ACHN (cell line): ENCODE measurements at regions not wholly inside any gene's neighbourhood (a gene's known extent, or its start where the extent isn't known, plus 50 kb on each side); places are given as distances from the start of the nearest gene placed in this dataset.

Source experiments
- DNase-seq: peaks from one replicate; pipeline ENCODE4 v3.0.0-alpha.2; 2015
- in situ Hi-C: cut with HindIII; loops from 2 replicates; pipeline ENCODE4 v1.10.0; 2017; ENCODE audit warnings: low sequenced_read_pairs, low pct_ligation_motif_present, low pct_unique_long_range_greater_than_20kb

GRCh38 chr5:89280103-89281037 lies 397.4 kb upstream of the MEF2C start:
- no peak for DNase-seq
- in situ Hi-C loops: no loop called here

DNA sequence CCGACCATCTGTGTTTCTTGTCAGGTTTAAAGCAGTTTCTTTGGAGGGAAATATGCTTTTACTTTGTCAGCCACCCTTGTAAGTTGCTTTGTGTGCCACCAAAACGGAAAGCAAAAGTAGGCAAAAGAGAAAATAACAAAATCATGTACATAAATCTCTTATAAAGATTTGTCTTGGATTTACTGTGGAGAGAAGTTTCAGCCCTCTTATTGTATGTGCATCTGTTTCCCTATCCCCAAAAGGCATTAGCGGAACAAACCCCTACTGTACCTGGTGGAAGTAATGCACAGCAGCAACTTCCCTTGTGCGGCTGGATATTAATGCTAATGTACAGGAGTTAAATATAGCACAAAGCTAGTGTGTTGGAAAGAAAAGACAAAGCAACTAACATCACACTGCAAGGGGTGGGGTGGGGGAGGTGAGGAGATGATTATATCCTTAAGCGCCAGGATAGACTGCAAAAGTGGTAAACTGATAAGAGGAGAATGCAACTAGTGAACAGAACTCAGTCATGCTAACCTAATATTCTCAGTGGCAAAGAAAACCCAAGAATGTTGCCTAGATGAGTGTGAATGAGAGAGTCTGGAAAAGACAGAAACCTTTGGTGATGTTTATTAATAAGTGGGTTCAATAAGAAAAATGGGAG lies 396.5 kb upstream of the MEF2C start:
- in situ Hi-C loops: no loop called here
- no peak for DNase-seq

GRCh38 chr5:89277816-89278215 lies 394.8 kb upstream of the MEF2C start:
- no peak for DNase-seq
- in situ Hi-C loops: no loop called here

DNA sequence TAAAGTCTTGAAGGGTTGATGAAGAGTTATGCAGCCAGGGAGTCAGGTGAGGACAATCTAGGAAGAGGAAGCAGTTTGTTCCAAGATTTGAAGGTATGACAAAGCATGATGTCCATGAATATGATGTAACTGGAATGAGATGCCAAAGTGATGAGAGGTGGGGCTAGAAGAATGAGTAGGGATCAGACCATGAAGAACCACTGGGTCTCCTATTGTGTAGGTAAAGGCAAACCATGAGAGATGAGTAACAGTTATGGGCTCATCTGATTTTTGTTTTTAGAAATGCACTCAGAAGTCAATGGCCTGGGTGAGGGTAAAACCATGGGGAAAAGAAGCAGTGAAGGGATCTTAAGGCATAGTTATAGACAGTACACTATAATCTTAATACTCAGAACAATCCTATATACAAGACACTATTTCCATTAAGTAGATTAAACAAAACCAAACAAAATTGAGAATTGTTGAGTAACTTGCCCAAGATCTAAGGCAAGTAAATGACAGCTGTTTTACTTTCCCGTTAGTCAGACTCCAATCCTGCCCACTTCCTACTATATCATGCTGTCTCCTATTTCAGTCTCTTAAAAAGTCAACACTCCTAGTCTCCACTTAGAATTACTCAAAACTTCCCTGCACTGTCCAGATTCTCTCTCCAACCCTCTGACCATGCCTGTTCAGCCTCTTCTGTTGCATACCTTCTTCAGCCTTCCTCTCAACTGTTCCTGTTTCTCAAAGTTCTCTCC lies 393.8 kb upstream of the MEF2C start:
- in situ Hi-C loops: no loop called here
- no peak for DNase-seq

DNA sequence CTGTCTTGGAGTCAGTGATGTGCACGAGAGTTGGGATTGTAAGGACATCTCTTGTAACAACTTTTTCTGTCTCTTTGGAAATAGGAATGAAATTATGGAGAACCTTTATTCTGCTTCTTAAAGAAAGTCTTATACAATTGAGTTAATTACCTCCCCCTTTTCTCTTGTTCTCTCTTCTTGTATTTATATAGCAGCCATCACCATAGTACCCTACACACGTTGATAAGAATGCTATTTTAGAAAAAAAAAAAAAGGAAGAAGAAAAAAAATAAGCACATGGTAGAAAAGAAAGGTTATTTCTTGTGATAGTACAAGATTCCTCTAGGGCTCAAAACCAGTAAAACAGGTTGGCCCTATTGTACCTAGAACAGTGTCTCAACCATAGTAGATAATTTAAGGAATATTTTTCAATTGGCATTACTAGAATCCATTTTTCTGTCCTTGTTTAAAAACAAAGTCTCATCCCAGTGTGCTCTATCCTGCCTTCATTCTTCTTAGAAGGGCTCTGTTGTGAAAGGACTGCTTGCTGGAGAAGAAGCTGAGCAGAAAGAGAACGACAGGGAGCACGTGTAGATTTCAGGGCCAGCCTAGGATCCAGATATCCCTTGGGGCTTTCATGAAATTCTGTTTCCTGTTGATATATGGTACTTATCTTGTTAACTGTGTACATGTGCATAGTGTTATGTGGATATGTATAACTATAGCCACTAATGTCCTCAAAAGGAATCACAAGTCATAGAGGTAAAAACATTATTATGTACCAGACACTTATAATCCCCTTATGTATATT lies 392.3 kb upstream of the MEF2C start:
- in situ Hi-C loops: no loop called here
- no peak for DNase-seq

DNA sequence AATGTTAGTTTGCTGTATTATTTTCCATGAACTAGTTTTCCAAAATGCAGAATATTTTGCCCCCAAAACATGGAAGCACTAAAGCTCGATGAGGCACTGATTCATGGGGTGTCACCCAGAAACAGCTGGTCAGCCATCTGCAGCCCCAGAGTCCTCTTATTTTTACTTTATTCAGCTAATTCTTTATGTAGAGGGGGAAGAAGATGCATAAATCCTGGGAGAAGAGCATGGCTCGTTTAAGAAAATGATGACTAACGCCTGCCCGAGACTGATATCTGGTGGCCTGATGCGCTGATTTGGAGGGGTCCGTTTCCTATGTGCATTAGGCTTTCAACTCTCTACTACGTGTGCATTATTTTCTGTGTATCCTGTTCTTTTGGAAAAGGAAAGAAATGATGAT lies 390.3 kb upstream of the MEF2C start:
- in situ Hi-C loops: no loop called here
- DNase-seq: no peak

- in situ Hi-C loops: no loop called here
- no peak for DNase-seq
Observed at GRCh38 chr5:89270901-89271300, 387.9 kb upstream of the MEF2C start.

- no peak for DNase-seq
- in situ Hi-C loops: no loop called here
Observed at GRCh38 chr5:89269721-89270120, 386.7 kb upstream of the MEF2C start.

GRCh38 chr5:89268460-89268859 lies 385.5 kb upstream of the MEF2C start:
- in situ Hi-C loops: no loop called here
- no peak for DNase-seq

DNA sequence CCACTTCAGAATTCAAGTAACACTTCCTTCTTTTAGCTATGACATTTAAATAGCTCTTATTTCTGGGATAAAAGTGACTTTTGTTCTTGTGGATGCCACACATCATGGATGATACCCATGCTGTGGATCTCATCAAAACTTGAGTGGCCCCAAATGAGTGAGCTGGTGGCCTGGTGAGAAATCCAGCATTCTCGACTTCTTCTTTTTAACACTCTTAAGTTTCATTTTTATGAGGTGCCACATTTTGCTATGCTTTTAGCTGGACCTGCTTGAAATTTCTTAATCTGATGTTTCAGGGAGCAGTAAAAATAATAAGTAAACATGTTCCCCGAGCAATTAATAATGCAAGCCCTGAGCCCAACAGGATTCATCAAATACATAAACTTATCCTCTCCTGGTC lies 384.8 kb upstream of the MEF2C start:
- in situ Hi-C loops: no loop called here
- DNase-seq: no peak

GRCh38 chr5:89265511-89266179 lies 382.7 kb upstream of the MEF2C start:
- DNase-seq: no peak

DNA sequence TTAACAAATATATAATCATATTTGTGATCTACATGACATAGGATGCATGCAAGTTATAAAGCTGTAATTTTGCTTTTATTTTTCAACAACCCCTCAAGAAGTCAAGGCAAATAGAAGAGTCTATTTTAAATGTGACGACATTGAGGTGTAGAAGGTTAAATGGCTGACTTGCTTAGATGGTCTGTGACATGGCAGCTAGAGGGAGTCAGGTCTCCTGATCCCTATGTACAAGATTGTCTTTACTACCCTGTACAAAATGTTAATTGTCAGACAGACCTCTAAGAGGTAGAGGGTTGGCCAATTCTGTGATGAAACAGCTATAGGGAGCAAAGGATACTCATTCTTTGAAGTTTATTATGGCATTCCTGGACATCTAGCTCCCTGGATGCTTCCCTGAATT lies 380.9 kb upstream of the MEF2C start:
- in situ Hi-C loops: no loop called here
- no peak for DNase-seq

More at GRCh38 chr5:89265511-89266179, 382.7 kb upstream of the MEF2C start:
- in situ Hi-C loops: no loop called here

DNA sequence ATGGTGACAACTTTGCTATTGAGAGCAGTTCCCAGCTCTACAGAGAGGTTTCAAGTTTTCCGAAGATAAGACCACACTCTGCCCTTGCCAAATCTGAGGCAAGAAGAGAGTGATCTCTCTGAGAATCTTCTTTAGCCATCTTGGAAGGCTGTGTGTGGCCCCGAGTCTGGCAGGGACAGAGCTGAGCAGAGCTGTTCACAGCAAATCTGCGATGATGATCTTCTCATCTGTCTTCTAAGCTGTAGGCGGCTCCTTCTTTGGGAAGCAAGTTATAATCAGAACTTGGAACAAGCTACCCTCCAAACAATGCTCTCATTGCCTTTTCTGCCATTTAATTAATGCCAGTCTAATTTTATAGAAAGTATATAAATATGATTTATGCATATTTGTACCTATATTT lies 379.0 kb upstream of the MEF2C start:
- no peak for DNase-seq
- in situ Hi-C loops: no loop called here

DNA sequence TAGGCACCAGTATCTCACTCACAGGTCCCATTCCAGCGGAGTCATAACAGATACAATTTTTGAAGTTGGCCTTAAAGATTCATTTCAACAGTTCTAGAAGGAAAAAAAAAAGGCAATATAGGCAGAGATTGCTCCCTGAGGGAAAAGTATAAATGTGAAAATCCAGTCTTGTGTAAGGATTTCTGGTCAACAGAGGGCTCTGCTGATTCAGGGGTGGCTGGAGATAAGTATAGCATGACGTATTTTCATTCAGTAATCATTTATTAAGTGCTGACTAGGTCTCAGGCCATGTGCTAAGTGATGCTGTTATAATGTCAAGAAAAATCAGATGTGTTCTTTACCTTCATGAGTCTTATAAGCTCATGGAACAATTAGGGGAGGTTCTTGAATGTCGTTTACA lies 377.3 kb upstream of the MEF2C start:
- in situ Hi-C loops: no loop called here
- DNase-seq: peak; percentile 1

- in situ Hi-C loops: no loop called here
- peak; percentile 8 for DNase-seq
Observed at GRCh38 chr5:89255845-89256463, 373.0 kb upstream of the MEF2C start.

GRCh38 chr5:89253666-89254352 lies 370.8 kb upstream of the MEF2C start:
- in situ Hi-C loops: no loop called here
- DNase-seq: no peak

- no peak for DNase-seq
- in situ Hi-C loops: no loop called here
Observed at GRCh38 chr5:89246864-89247263, 363.9 kb upstream of the MEF2C start.
